ENCODE measurements at regions not wholly inside any gene's neighbourhood (a gene's known extent, or its start where the extent isn't known, plus 50 kb on each side); places are given as distances from the start of the nearest gene placed in this dataset.

- H2AK5ac ChIP-seq (ENCODE audit: low read depth, low read length), result no peak overlapping the region
- H2BK15ac ChIP-seq (ENCODE audit: low read length), result no peak overlapping the region
- no peak overlapping the region for H4K8ac ChIP-seq (ENCODE audit: low read depth, low read length)
- no peaks in the 10 kb centered on the region for H3K9me3 ChIP-seq (replicated peaks in 1 of 2; ENCODE audit: control insufficient read depth in 2 of 2, insufficient read depth in 1 of 2, low read depth in 1 of 2, low read length in 2 of 2)
- DNase-seq (ENCODE audit: low spot score), result no peak
- H3K36me3 ChIP-seq (replicated peaks in 1 of 2; ENCODE audit: control insufficient read depth in 2 of 2, insufficient read depth in 2 of 2, low read length in 2 of 2), result no peaks in the 10 kb centered on the region
- H3K9ac ChIP-seq (ENCODE audit: low read depth, low read length, poor library complexity), result no peak overlapping the region
- H3K18ac ChIP-seq (ENCODE audit: low read length), result no peak overlapping the region
- H4K91ac ChIP-seq (ENCODE audit: low read depth, low read length, poor library complexity), result no peak overlapping the region
- no CpG with 5 or more reads among the region's 3 CpGs for WGBS, 2 donors (ENCODE audit: extremely low coverage in 2 of 2, insufficient read length in 2 of 2, insufficient replicate concordance in 1 of 2)
- no peak overlapping the region for H3K23ac ChIP-seq (ENCODE audit: low read depth, low read length, poor library complexity)
- no peak overlapping the region for H3K4ac ChIP-seq (ENCODE audit: low read length)
- no peak overlapping the region for H3K14ac ChIP-seq (ENCODE audit: low read length)
- no peak overlapping the region for H2BK12ac ChIP-seq (ENCODE audit: low read length)
- H3K27me3 ChIP-seq (ENCODE audit: control insufficient read depth in 3 of 3, insufficient read depth in 3 of 3, low read depth in 1 of 3, low read length in 3 of 3), result no peaks in the 10 kb centered on the region
- H3K27ac ChIP-seq (replicated peaks; ENCODE audit: low read length), result no peak overlapping the region
- no peak overlapping the region for H2BK5ac ChIP-seq (ENCODE audit: low read length)
- no peaks in the 10 kb centered on the region for H3K79me1 ChIP-seq (ENCODE audit: low read depth, low read length)
- H3K4me3 ChIP-seq (ENCODE audit: low read length in 2 of 2), result no peak overlapping the region
- H3K4me2 ChIP-seq (ENCODE audit: insufficient read depth, low read length, poor library complexity, severe bottlenecking), result no peak overlapping the region
- no peak overlapping the region for H2BK120ac ChIP-seq (ENCODE audit: low read depth, low read length)
- H3K4me1 ChIP-seq (ENCODE audit: control insufficient read depth in 2 of 2, insufficient read depth in 1 of 2, low read depth in 1 of 2, low read length in 2 of 2), result no peaks in the 10 kb centered on the region
- no peak overlapping the region for H2AFZ ChIP-seq (ENCODE audit: low read length)
Measured at GRCh38 chr11:81946831-81947230, 786.8 kb downstream of the FAM181B start.

DNA sequence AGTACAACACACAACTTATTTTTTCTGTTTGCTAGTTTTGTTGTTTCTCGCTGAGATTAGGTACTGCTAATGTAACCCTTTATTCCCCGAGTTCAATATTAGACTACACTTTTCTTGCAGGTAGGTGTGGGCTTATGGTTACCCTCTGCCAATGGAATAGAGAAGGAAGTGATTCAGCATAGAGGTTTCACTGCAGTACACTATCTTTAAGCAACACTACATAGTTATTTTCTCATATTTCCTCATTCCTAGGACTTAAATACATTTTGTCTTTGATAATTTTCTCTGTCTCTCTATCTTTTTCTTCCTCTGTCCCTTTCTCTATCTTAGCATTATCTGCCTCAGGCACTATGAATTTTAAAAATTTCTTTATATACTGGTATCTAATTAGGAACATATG, 791.0 kb downstream of the FAM181B start:
- Histone ChIP-seq H3K4me3 (ENCODE audit: low read length in 2 of 2) (no peak overlapping the region), H3K9ac (ENCODE audit: low read depth, low read length, poor library complexity) (no peak overlapping the region), H2BK15ac (ENCODE audit: low read length) (no peak overlapping the region), H2AFZ (ENCODE audit: low read length) (no peak overlapping the region), H3K9me3 (replicated peaks in 1 of 2; ENCODE audit: control insufficient read depth in 2 of 2, insufficient read depth in 1 of 2, low read depth in 1 of 2, low read length in 2 of 2) (no peaks in the 10 kb centered on the region), H3K4ac (ENCODE audit: low read length) (no peak overlapping the region), H2AK5ac (ENCODE audit: low read depth, low read length) (no peak overlapping the region), H3K14ac (ENCODE audit: low read length) (no peak overlapping the region), H3K18ac (ENCODE audit: low read length) (no peak overlapping the region), H3K79me1 (ENCODE audit: low read depth, low read length) (no peaks in the 10 kb centered on the region), H2BK5ac (ENCODE audit: low read length) (no peak overlapping the region), H2BK12ac (ENCODE audit: low read length) (no peak overlapping the region), H3K23ac (ENCODE audit: low read depth, low read length, poor library complexity) (no peak overlapping the region), H2BK120ac (ENCODE audit: low read depth, low read length) (no peak overlapping the region), H4K8ac (ENCODE audit: low read depth, low read length) (no peak overlapping the region), H3K27me3 (ENCODE audit: control insufficient read depth in 3 of 3, insufficient read depth in 3 of 3, low read depth in 1 of 3, low read length in 3 of 3) (no peaks in the 10 kb centered on the region), H3K36me3 (replicated peaks in 1 of 2; ENCODE audit: control insufficient read depth in 2 of 2, insufficient read depth in 2 of 2, low read length in 2 of 2) (no peaks in the 10 kb centered on the region), H3K4me1 (ENCODE audit: control insufficient read depth in 2 of 2, insufficient read depth in 1 of 2, low read depth in 1 of 2, low read length in 2 of 2) (no peaks in the 10 kb centered on the region), H3K27ac (replicated peaks; ENCODE audit: low read length) (no peak overlapping the region), H3K4me2 (ENCODE audit: insufficient read depth, low read length, poor library complexity, severe bottlenecking) (no peak overlapping the region), H4K91ac (ENCODE audit: low read depth, low read length, poor library complexity) (no peak overlapping the region)
- no CpG with 5 or more reads among the region's 2 CpGs for WGBS, 2 donors (ENCODE audit: extremely low coverage in 2 of 2, insufficient read length in 2 of 2, insufficient replicate concordance in 1 of 2)
- no peak for DNase-seq (ENCODE audit: low spot score)

GRCh38 chr11:81941998-81942397, 791.7 kb downstream of the FAM181B start:
- no peak overlapping the region for H3K18ac ChIP-seq (ENCODE audit: low read length)
- no peak overlapping the region for H4K91ac ChIP-seq (ENCODE audit: low read depth, low read length, poor library complexity)
- H3K4me3 ChIP-seq (ENCODE audit: low read length in 2 of 2), result no peak overlapping the region
- no peaks in the 10 kb centered on the region for H3K36me3 ChIP-seq (replicated peaks in 1 of 2; ENCODE audit: control insufficient read depth in 2 of 2, insufficient read depth in 2 of 2, low read length in 2 of 2)
- no peaks in the 10 kb centered on the region for H3K27me3 ChIP-seq (ENCODE audit: control insufficient read depth in 3 of 3, insufficient read depth in 3 of 3, low read depth in 1 of 3, low read length in 3 of 3)
- H2BK120ac ChIP-seq (ENCODE audit: low read depth, low read length), result no peak overlapping the region
- DNase-seq (ENCODE audit: low spot score), result no peak
- no peak overlapping the region for H3K4ac ChIP-seq (ENCODE audit: low read length)
- no peaks in the 10 kb centered on the region for H3K9me3 ChIP-seq (replicated peaks in 1 of 2; ENCODE audit: control insufficient read depth in 2 of 2, insufficient read depth in 1 of 2, low read depth in 1 of 2, low read length in 2 of 2)
- no peak overlapping the region for H4K8ac ChIP-seq (ENCODE audit: low read depth, low read length)
- no CpG with 5 or more reads among the region's 2 CpGs for WGBS, 2 donors (ENCODE audit: extremely low coverage in 2 of 2, insufficient read length in 2 of 2, insufficient replicate concordance in 1 of 2)
- no peak overlapping the region for H3K23ac ChIP-seq (ENCODE audit: low read depth, low read length, poor library complexity)
- no peak overlapping the region for H3K4me2 ChIP-seq (ENCODE audit: insufficient read depth, low read length, poor library complexity, severe bottlenecking)
- H3K27ac ChIP-seq (replicated peaks; ENCODE audit: low read length), result no peak overlapping the region
- no peaks in the 10 kb centered on the region for H3K4me1 ChIP-seq (ENCODE audit: control insufficient read depth in 2 of 2, insufficient read depth in 1 of 2, low read depth in 1 of 2, low read length in 2 of 2)
- no peak overlapping the region for H2AK5ac ChIP-seq (ENCODE audit: low read depth, low read length)
- no peak overlapping the region for H3K14ac ChIP-seq (ENCODE audit: low read length)
- H2BK15ac ChIP-seq (ENCODE audit: low read length), result no peak overlapping the region
- no peak overlapping the region for H2BK12ac ChIP-seq (ENCODE audit: low read length)
- no peak overlapping the region for H2BK5ac ChIP-seq (ENCODE audit: low read length)
- no peak overlapping the region for H3K9ac ChIP-seq (ENCODE audit: low read depth, low read length, poor library complexity)
- H2AFZ ChIP-seq (ENCODE audit: low read length), result no peak overlapping the region
- no peaks in the 10 kb centered on the region for H3K79me1 ChIP-seq (ENCODE audit: low read depth, low read length)

DNA sequence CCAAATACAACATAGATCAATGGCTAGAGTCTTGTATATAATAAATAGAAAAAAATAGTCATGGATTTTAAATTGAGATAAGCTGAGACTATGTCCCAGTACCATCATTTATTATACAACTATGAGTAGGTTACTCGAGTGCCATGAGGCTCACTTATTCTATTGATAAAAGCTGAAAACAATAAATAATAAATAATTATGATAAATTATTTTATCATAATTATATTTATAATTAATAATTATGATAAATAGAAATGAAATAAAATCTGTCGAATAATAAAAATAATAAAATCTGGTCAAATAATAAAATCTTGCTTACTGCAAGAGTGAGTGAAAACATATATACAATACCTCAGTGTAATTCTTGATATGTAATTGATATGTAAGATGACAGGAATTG, 801.4 kb downstream of the FAM181B start:
- H3K79me1 ChIP-seq (ENCODE audit: low read depth, low read length), result no peaks in the 10 kb centered on the region
- H3K4me3 ChIP-seq (ENCODE audit: low read length in 2 of 2), result no peak overlapping the region
- H3K9me3 ChIP-seq (replicated peaks in 1 of 2; ENCODE audit: control insufficient read depth in 2 of 2, insufficient read depth in 1 of 2, low read depth in 1 of 2, low read length in 2 of 2), result no peaks in the 10 kb centered on the region
- H2AK5ac ChIP-seq (ENCODE audit: low read depth, low read length), result no peak overlapping the region
- no peak overlapping the region for H3K14ac ChIP-seq (ENCODE audit: low read length)
- whole genome bisulfite sequencing, 2 donors (ENCODE audit: extremely low coverage in 2 of 2, insufficient read length in 2 of 2, insufficient replicate concordance in 1 of 2), result no CpG with 5 or more reads among the region's 2 CpGs
- no peak for DNase-seq (ENCODE audit: low spot score)
- no peak overlapping the region for H2BK120ac ChIP-seq (ENCODE audit: low read depth, low read length)
- no peaks in the 10 kb centered on the region for H3K4me1 ChIP-seq (ENCODE audit: control insufficient read depth in 2 of 2, insufficient read depth in 1 of 2, low read depth in 1 of 2, low read length in 2 of 2)
- H3K36me3 ChIP-seq (replicated peaks in 1 of 2; ENCODE audit: control insufficient read depth in 2 of 2, insufficient read depth in 2 of 2, low read length in 2 of 2), result no peaks in the 10 kb centered on the region
- H3K23ac ChIP-seq (ENCODE audit: low read depth, low read length, poor library complexity), result no peak overlapping the region
- H2AFZ ChIP-seq (ENCODE audit: low read length), result no peak overlapping the region
- H2BK12ac ChIP-seq (ENCODE audit: low read length), result no peak overlapping the region
- no peak overlapping the region for H3K18ac ChIP-seq (ENCODE audit: low read length)
- H3K27me3 ChIP-seq (ENCODE audit: control insufficient read depth in 3 of 3, insufficient read depth in 3 of 3, low read depth in 1 of 3, low read length in 3 of 3), result no peaks in the 10 kb centered on the region
- H3K9ac ChIP-seq (ENCODE audit: low read depth, low read length, poor library complexity), result no peak overlapping the region
- no peak overlapping the region for H4K91ac ChIP-seq (ENCODE audit: low read depth, low read length, poor library complexity)
- no peak overlapping the region for H4K8ac ChIP-seq (ENCODE audit: low read depth, low read length)
- H2BK5ac ChIP-seq (ENCODE audit: low read length), result no peak overlapping the region
- H3K4ac ChIP-seq (ENCODE audit: low read length), result no peak overlapping the region
- H2BK15ac ChIP-seq (ENCODE audit: low read length), result no peak overlapping the region
- no peak overlapping the region for H3K27ac ChIP-seq (replicated peaks; ENCODE audit: low read length)
- H3K4me2 ChIP-seq (ENCODE audit: insufficient read depth, low read length, poor library complexity, severe bottlenecking), result no peak overlapping the region
